ENCODE measurements at regions not wholly inside any gene's neighbourhood (a gene's known extent, or its start where the extent isn't known, plus 50 kb on each side); places are given as distances from the start of the nearest gene placed in this dataset.

DNA sequence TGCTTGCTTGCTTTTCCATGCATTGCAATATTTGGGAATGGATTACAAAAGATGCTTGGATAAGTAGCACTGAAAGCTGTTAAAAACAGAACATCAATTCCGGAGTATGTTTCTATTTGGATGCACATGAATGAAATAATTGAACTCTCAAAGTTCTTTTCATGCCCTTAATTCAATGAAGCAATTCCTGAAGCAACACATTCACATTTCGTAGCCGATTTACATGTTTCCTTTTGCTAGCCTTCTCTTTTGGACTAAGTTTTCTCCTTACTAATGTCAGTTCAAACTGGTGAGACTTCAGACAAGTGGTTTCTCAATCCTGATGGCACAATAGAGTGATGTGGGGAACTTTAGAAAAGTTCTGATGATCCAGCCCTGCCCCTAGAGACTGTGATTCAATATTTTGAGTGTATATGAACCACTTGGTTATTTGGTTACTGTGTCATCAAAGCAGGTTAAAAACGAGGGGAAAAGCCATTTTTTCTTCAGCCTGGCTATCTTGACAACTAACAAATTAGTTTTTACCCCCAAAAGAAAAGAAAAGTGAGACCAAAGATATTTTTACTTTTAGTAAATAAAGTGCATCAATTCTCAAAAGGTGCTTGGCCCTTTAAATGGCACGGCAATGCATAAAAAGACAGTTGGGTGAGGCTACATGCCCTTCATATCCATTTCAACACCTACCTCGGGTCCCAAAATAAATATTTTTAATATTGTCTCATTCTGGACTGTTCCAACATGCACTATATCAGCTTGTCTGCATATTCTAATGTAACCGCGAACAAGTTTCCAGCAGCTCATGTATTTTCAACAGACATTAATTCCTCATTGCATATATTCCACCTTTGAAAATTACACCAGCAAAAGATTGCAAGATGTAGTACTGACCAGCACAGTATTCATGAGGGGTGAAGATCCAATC, 90.1 kb upstream of the RPL34 start:
- no peak overlapping the region for H3K27ac ChIP-seq

DNA sequence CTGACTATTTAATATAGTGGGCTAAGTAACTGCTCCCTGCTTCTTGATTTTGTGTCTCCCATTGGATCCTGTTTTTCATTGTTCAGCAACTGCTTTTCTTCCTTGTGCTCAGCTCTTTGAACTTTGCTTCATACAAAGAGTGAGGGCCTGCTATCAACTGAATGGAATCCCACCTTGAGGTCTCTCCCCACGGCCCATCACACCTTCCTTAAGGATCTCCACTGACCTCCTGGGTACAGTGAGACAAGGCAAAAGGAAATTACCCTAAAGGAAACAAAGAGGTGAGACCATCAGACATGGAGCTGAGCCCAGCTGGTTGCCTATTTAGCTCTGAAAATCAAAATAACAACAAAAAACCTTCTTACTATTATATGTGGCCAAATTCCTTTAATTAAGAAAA, 91.3 kb upstream of the RPL34 start:
- DNase-seq (ENCODE audit: low read depth, low spot score) = no peak
- H3K27ac ChIP-seq = no peak overlapping the region

More for the DNA sequence above, 90.1 kb upstream of the RPL34 start:
- no peak for DNase-seq (ENCODE audit: low read depth, low spot score)

DNA sequence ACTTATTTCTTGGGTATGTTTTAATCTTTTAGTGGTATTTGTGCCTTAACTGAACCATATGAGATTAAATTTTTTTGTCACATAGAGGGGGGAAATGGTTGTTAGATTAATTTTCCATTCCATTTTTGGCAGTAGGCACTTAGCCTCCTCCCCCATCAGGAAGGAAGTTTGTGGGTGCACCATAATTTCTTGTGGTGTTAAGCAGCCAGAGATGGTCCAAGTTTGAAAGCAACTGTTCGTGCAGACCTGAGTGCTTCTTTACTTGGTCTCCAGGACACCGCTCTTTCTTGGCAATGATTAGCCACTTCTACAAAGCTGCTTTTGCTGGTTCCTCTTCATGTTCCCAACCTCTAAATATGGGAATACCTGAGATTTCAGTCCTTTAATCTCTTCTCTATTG, 92.7 kb upstream of the RPL34 start:
- no peak for DNase-seq (ENCODE audit: low read depth, low spot score)
- no peak overlapping the region for H3K27ac ChIP-seq

DNA sequence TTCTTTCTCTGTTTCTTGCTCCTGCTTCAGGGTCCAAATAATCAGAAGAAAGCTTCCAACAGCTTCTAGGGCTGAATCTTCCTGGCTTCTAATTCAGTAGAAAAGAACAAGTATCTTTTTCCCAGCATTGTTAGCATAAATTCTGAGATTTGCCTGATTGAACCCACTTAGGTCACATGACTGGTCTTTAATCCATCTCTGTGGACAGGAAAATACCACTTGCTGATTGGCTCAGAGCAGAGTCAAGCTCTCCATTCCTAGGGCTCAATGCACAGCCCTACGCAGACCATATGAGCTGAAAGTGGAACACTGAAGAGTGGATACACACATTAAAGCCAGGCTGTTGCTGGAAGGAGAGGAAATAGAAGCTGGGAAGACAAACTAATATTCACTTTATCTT, 99.6 kb upstream of the RPL34 start:
- no peak overlapping the region for H3K27ac ChIP-seq

GRCh38 chr4:108519911-108520601, 100.3 kb upstream of the RPL34 start:
- H3K27ac ChIP-seq = no peak overlapping the region
- no peak for DNase-seq (ENCODE audit: low read depth, low spot score)

More for the DNA sequence above, 99.6 kb upstream of the RPL34 start:
- DNase-seq (ENCODE audit: low read depth, low spot score) = no peak

GRCh38 chr4:108519208-108519833, 101.1 kb upstream of the RPL34 start:
- H3K27ac ChIP-seq = no peak overlapping the region
- no peak for DNase-seq (ENCODE audit: low read depth, low spot score)

- H3K27ac ChIP-seq = no peak overlapping the region
- DNase-seq (ENCODE audit: low read depth, low spot score) = no peak
Measured at GRCh38 chr4:108512615-108513505, 107.5 kb upstream of the RPL34 start.

DNA sequence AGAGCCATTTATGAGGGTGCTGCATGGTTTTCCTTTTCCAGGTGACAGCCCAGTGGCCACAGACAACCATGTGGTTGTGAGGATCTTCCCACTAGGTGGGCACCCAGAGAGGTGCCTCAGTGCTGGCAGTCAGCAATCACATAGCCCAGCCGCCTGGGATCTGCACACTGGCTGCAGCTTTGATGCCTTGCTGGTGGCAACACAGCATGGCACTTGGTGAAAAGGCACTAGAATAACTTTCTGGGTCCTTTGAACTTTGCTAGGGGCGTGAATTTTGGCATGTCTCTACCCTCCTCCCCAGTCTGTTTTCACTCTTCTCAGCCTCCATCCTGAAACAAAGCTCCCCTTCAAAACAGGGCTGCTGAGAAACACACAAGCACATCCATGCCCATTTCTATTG, 108.8 kb upstream of the RPL34 start:
- no peak overlapping the region for H3K27ac ChIP-seq
- DNase-seq (ENCODE audit: low read depth, low spot score) = no peak

GRCh38 chr4:108502356-108502755, 118.0 kb upstream of the RPL34 start:
- peak; percentile 16 for DNase-seq (ENCODE audit: low read depth, low spot score)

DNA sequence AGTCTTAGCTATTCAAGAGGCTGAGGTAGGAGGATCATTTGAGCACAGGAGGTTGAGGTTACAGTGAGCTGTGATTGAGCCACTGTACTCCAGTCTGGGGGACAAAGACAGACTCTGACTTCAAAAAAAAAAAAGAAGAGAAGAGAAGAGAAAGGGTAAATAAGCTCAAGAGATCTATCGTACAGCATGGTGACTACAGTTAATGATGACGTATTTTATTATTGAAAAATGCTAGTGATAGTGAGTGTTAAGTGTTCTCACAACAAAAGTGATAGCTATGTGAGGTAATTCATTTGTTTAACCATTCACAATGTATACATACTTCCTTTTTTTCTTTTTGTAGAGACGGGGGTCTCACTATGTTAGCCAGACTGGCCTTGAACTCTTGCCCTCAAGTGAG, 121.5 kb upstream of the RPL34 start:
- DNase-seq (ENCODE audit: low read depth, low spot score) = no peak
- no peak overlapping the region for H3K27ac ChIP-seq

More at GRCh38 chr4:108502356-108502755, 118.0 kb upstream of the RPL34 start:
- no peak overlapping the region for H3K27ac ChIP-seq

DNA sequence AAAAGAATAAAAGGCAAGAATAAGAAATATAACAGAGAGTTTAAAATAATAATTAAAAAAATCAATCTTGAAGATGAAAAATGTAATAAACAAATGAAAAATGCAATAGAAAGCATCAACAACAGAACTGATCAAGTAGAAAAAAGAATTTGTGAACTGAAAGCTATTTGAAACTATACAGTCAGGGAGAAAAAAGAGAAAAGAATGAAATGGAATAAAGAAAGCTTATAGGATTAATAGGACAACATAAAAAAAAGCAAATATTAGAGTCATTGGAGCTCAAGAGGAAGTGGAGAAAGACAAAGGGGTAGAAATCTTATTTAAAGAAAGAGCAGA, 126.8 kb upstream of the RPL34 start:
- H3K27ac ChIP-seq = no peak overlapping the region
- DNase-seq (ENCODE audit: low read depth, low spot score) = no peak

DNA sequence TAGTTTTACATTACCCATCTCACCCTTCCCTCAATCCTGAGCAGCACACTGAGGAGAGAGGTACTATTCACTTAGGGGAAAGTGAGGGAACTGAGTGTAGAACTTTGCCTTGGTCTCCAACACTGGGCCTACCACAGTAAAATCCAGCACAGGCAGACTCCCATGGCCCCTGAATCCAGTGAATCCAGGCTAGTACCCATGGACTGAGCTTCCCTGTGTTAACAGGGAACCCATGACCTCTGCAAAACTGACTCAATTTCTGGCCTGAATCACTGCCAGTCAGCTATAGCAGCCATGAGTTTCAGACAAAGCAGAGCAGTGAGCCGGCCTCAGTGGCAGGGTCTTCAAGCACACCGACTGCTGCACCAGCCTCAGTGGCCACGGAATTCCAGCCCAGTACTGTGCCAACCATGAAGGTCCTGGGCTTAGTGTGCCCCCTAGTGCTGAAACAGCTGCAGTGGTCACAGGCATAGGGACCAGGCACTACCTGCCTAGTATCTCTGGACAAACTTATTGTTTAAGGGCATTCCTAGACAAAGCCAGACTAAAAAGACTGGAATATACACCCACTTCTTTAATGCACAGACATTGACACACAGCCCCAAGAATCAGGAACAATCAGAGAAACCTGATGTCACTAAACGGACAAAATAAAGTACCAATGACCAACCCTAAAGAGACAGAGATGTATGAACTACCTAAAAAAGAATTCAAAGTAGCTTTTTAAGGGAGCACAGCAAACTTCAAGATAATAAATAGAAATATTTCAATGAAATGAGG, 127.4 kb upstream of the RPL34 start:
- H3K27ac ChIP-seq = no peak overlapping the region
- DNase-seq (ENCODE audit: low read depth, low spot score) = no peak

DNA sequence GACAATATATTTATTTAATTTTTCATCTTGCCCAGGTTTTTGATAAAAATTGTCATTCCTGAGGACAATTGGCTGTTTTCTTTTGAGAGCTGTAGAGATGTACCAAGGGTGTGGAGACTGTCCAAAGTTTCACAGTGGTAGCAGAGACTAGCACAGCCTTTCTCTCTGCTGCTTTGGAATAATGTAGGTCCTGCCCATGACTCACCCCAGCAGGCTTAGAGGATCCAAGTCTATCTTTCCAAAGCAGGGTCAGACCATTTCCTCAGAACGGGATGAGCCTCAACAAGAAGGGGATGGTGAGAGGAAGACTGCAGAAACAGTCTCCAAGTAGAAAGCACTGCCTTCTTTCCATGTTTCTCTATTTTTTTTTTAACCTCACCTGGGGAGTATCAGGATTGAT, 131.5 kb upstream of the RPL34 start:
- DNase-seq (ENCODE audit: low read depth, low spot score) = no peak
- H3K27ac ChIP-seq = no peak overlapping the region

DNA sequence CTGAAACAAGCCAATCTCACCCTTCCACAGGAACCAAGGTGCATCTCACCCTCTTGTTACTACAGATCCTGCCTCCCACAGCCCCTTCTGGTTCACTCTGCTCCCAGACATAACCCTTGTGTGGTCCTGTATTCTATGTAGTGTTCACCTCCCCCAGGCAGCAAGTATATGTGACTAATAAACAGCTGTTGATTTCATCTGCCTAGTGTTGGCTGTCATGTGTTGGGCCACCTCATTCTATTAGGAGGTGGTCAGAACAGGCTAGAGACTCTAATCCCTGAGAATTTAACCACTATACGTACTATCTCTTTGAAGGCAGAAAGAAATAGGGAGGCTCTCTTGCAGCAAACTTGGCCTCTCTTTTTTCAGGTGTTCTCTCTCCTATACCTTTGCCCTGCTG, 134.3 kb upstream of the RPL34 start:
- no peak for DNase-seq (ENCODE audit: low read depth, low spot score)
- H3K27ac ChIP-seq = no peak overlapping the region

DNA sequence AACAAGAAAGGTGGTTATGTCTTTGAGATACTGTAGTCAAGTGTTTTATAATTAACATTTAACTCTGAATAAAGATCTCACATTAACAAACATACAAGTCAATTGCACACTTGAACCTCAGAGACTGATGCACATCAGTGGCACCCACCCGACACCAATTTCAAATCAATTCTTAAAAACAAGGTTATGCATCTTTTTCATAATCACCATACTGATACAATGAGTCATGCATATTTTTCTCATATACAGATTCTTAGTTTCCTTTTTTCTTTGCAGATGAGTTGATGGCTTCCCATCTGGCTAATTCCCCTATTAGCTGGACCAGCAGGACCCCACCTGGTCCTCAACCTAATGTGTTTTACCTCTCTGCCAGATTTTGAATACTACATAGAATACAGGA, 136.2 kb upstream of the RPL34 start:
- no peak for DNase-seq (ENCODE audit: low read depth, low spot score)
- no peak overlapping the region for H3K27ac ChIP-seq

GRCh38 chr4:108483650-108484049, 136.7 kb upstream of the RPL34 start:
- DNase-seq (ENCODE audit: low read depth, low spot score) = no peak

GRCh38 chr4:108483079-108483478, 137.3 kb upstream of the RPL34 start:
- no peak overlapping the region for H3K27ac ChIP-seq
- DNase-seq (ENCODE audit: low read depth, low spot score) = no peak

More at GRCh38 chr4:108483650-108484049, 136.7 kb upstream of the RPL34 start:
- no peak overlapping the region for H3K27ac ChIP-seq

DNA sequence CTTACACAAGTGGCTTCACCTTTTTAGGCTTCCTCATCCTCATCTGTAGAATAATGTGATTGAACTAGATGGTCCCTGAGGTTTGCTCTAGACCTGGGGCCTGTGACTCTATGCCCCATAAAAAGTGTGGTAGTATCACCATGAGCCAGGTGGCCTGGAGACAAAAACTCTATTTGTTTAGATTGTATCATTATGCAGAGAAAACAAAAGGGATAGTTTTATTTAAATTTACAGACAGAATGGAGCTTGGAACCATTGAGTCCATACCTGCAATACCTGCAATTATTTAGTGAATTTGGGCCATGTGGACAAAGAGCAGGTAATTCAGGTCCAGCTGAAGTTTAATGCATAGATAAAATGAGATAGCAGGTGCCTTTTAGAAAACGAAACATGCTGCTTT, 139.5 kb upstream of the RPL34 start:
- DNase-seq (ENCODE audit: low read depth, low spot score) = no peak
- H3K27ac ChIP-seq = no peak overlapping the region

GRCh38 chr4:108477527-108478108, 142.8 kb upstream of the RPL34 start:
- DNase-seq (ENCODE audit: low read depth, low spot score) = no peak
- no peak overlapping the region for H3K27ac ChIP-seq

Data from epithelial cell of prostate (primary cell).